SK-N-MC (cell line): ENCODE measurements at regions not wholly inside any gene's neighbourhood (a gene's known extent, or its start where the extent isn't known, plus 50 kb on each side); places are given as distances from the start of the nearest gene placed in this dataset.
"Not testable (repeated sequence)": the region's sequence is repeated elsewhere in the genome, so short reads cannot be mapped to it uniquely, and the experiment has no call there.

Experiments
- EZH2 ChIP-seq: fragments of 200-600 bp; sonication (generic); IDR thresholded peaks from one replicate; pipeline ENCODE4 v1.6.1; 2017; ENCODE audit warnings: antibody characterized with exemption
- POLR2AphosphoS5 ChIP-seq: IDR thresholded peaks from 2 replicates; pipeline ENCODE4 v1.6.1; 2012; ENCODE audit warnings: mild to moderate bottlenecking, low read depth, low read length, borderline replicate concordance

- not testable (repeated sequence) for TF ChIP-seq EZH2, POLR2AphosphoS5
Observed at GRCh38 chr1:65657609-65658008, 135.1 kb upstream of the PDE4B start.
